Breast epithelium (tissue), 4 donors: ENCODE measurements at regions not wholly inside any gene's neighbourhood (a gene's known extent, or its start where the extent isn't known, plus 50 kb on each side); places are given as distances from the start of the nearest gene placed in this dataset.

Source experiments
- DNase-seq, 2 donors: peaks; one replicate each; pipeline ENCODE4 v3.0.0-alpha.2; 2019; ENCODE audit warnings: low spot score in 2 of 2
- H3K27ac ChIP-seq, 2 donors: fragments of 200-600 bp; sonication (generic) in 1 of 2; one replicate each; pipeline ENCODE4 v1.5.1; 2016 to 2019; ENCODE audit warnings: mild to moderate bottlenecking in 1 of 2
- H3K27me3 ChIP-seq, 2 donors: fragments of 200-600 bp; sonication (generic) in 1 of 2; one replicate each; pipeline versions ENCODE4 v1.5.1 to v1.6.0; 2017 to 2019; ENCODE audit warnings: control low read depth in 1 of 2, mild to moderate bottlenecking in 1 of 2
- H3K36me3 ChIP-seq: fragments of 200-600 bp; one replicate; pipeline ENCODE4 v1.5.1; 2019
- H3K4me1 ChIP-seq, 2 donors: fragments of 200-600 bp; sonication (generic); one replicate each; pipeline ENCODE4 v1.5.1; 2016 to 2019; ENCODE audit warnings: control low read depth in 1 of 2
- H3K4me3 ChIP-seq, 3 donors: fragments of 200-600 bp; sonication (generic); 1 replicate in 2 of 3; 2 replicates in 1 of 3; pipeline ENCODE4 v1.5.1; 2016 to 2019; ENCODE audit warnings: mild to moderate bottlenecking in 3 of 3, moderate library complexity in 2 of 3
- H3K9me3 ChIP-seq, 2 donors: fragments of 200-600 bp; sonication (generic) in 1 of 2; one replicate each; pipeline ENCODE4 v1.5.1; 2016 to 2019; ENCODE audit warnings: control low read depth in 1 of 2
- POLR2A ChIP-seq: fragments of 450-650 bp; IDR thresholded peaks from one replicate; pipeline ENCODE4 v1.6.1; 2016; ENCODE audit warnings: antibody characterized with exemption, mild to moderate bottlenecking, moderate library complexity
- POLR2AphosphoS5 ChIP-seq, 3 donors: sonication (generic); formaldehyde crosslinking; IDR thresholded peaks; one replicate each; pipeline ENCODE4 v1.6.1; 2017; ENCODE audit warnings: antibody characterized with exemption in 3 of 3
- intact Hi-C: fragments of 100-400 bp; cut with DNase I; formaldehyde crosslinking; loops from one replicate; pipeline ENCODE4 v1.15.1; 2023; ENCODE audit warnings: low total_unique reads
- TF ChIP-seq, protein P1 (sequence below), 3 donors: fragments of 450-650 bp; IDR thresholded peaks; one replicate each; pipeline ENCODE4 v1.5.1; 2016 to 2017; ENCODE audit warnings: antibody characterized with exemption in 3 of 3, mild to moderate bottlenecking in 3 of 3, moderate library complexity in 3 of 3

DNA sequence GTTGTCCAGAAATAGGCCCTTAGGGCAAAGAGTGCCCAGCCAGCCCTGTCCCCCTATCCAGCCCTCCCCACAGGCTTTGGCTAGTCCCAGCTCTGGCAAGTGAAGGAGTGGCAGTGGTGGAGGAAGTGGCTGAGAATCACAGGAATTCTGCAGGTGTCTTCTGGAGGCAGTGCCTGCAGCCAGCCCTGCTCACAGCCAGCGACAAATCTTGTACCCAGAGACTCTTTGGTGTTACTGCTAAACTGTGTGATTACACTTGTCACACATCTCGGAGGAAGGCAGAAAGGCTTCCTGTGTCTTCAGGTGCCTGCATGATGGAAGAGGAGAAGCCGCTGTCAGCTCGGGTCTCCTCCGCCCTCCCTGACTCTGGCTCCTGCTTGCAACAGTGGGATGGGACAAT lies 71.6 kb upstream of the GRIK3 start:
- DNase-seq, result no peak
- Histone ChIP-seq H3K27ac (no peak overlapping the region), H3K9me3 (no peaks in the 10 kb centered on the region), H3K4me1 (no peaks in the 10 kb centered on the region), H3K4me3 (no peak overlapping the region), H3K27me3 (peaks cover 0 to 13% of the 10 kb centered on the region in 2 donors), H3K36me3 (no peaks in the 10 kb centered on the region)
- TF ChIP-seq, protein P1, sequence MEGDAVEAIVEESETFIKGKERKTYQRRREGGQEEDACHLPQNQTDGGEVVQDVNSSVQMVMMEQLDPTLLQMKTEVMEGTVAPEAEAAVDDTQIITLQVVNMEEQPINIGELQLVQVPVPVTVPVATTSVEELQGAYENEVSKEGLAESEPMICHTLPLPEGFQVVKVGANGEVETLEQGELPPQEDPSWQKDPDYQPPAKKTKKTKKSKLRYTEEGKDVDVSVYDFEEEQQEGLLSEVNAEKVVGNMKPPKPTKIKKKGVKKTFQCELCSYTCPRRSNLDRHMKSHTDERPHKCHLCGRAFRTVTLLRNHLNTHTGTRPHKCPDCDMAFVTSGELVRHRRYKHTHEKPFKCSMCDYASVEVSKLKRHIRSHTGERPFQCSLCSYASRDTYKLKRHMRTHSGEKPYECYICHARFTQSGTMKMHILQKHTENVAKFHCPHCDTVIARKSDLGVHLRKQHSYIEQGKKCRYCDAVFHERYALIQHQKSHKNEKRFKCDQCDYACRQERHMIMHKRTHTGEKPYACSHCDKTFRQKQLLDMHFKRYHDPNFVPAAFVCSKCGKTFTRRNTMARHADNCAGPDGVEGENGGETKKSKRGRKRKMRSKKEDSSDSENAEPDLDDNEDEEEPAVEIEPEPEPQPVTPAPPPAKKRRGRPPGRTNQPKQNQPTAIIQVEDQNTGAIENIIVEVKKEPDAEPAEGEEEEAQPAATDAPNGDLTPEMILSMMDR (IDR thresholded peaks at IDR 0.05), result no peak
- intact Hi-C loops, result no loop called here

DNA sequence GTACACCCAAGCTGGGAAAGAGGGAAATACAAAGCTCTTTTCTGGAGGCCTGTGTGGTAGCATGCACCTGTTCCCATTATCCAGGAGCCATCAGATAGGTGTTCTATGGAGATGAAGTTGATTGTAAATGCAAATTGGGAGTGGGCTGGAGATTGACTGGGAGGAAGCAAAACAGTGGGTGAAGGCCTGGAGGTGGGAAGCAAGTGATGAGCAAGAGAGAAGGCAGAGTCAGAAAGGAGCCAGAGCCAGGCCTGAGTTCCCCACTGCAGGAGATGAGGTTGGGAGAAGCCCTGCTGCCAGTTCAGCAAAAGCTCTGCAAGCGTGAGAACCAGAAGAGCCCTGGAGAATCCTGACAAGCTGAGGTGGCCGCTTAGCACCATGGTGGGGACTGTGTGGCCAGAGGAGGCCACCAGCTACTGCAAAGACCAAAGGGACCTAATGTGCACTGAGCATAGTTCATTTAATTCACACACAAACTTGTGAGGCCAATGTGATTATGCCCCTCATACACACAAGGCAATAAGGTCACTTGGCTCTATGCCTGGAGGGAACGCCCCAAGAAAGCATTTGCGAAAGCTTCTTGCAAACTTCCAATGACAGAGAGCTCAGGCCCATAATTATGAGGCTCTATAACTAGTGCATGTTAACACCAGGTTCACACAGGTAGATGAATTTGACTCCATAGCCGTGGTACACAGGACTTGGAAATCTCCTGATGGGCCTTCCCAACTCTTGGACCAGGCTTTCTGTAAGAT lies 73.0 kb upstream of the GRIK3 start:
- Histone ChIP-seq H3K4me1 (no peaks in the 10 kb centered on the region), H3K4me3 (no peak overlapping the region), H3K27me3 (peaks cover 0 to 8% of the 10 kb centered on the region in 2 donors), H3K36me3 (no peaks in the 10 kb centered on the region), H3K9me3 (no peaks in the 10 kb centered on the region), H3K27ac (no peak overlapping the region)
- TF ChIP-seq POLR2A (no peak), POLR2AphosphoS5 (IDR thresholded peaks at IDR 0.05) (no peak)
- TF ChIP-seq, protein P1 (IDR thresholded peaks at IDR 0.05), result no peak
- intact Hi-C loops, result no loop called here
- DNase-seq, result no peak

DNA sequence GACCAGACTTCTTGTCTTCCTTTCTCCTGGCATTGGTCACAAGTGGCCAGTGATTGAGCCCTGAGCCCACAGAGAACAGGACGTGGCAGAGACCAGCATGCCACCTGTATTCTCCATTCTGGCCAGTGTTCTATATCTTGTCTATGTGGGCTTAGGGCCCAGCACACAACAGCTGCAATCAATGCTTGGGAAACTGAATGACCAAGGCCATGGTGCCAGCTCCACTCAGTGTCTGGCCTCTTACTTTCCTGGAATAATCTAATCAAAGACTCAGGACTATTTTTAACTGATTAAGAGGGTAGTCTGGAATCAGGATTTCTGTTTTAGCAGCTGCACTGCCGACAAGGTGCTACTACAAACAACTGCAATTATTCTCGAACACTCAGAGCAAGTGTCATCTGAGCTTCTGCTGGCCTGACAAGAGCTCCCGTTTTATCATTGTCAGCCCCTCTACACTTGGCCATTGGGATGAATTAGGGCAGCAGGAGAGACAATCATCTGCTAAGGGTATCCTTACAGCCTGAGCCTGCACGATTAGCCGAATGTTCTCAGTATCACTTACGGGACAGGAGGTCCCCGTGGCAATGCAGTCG lies 74.4 kb upstream of the GRIK3 start:
- DNase-seq, result no peak
- no peak overlapping the region for H3K27ac ChIP-seq
- TF ChIP-seq, protein P1 (IDR thresholded peaks at IDR 0.05), result no peak
- TF ChIP-seq POLR2AphosphoS5 (IDR thresholded peaks at IDR 0.05) (no peak), POLR2A (no peak)
- peaks cover 0 to 8% of the 10 kb centered on the region in 2 donors for H3K27me3 ChIP-seq
- no peaks in the 10 kb centered on the region for H3K4me1 ChIP-seq
- H3K9me3 ChIP-seq, result no peaks in the 10 kb centered on the region
- intact Hi-C loops, result no loop called here
- no peak overlapping the region for H3K4me3 ChIP-seq
- H3K36me3 ChIP-seq, result no peaks in the 10 kb centered on the region

DNA sequence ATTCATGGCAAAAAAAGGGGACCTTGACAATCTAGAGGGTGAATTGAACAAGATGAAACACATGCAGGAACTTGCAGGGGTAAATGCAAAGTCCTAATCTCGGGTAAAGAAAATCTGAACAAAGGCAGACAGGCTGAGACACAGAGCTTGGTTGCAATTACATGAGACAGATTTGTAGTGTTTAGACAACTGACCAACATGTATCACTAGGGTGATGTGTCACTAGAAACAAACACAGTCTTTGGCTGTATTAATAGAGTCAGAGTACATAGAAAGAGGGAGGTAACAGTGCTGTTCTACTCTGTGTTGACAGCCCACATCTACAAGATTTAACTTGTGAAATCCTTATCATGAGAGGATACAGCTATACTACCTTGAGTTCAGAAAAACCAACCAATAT lies 78.1 kb upstream of the GRIK3 start:
- intact Hi-C loops, result no loop called here
- no peaks in the 10 kb centered on the region for H3K9me3 ChIP-seq
- peaks cover 0 to 8% of the 10 kb centered on the region in 2 donors for H3K27me3 ChIP-seq
- no peak overlapping the region for H3K27ac ChIP-seq
- H3K4me3 ChIP-seq, result no peak overlapping the region
- H3K4me1 ChIP-seq, result no peaks in the 10 kb centered on the region
- no peak for DNase-seq
- TF ChIP-seq, protein P1 (IDR thresholded peaks at IDR 0.05), result no peak
- TF ChIP-seq POLR2A (no peak), POLR2AphosphoS5 (IDR thresholded peaks at IDR 0.05) (no peak)
- H3K36me3 ChIP-seq, result no peaks in the 10 kb centered on the region

DNA sequence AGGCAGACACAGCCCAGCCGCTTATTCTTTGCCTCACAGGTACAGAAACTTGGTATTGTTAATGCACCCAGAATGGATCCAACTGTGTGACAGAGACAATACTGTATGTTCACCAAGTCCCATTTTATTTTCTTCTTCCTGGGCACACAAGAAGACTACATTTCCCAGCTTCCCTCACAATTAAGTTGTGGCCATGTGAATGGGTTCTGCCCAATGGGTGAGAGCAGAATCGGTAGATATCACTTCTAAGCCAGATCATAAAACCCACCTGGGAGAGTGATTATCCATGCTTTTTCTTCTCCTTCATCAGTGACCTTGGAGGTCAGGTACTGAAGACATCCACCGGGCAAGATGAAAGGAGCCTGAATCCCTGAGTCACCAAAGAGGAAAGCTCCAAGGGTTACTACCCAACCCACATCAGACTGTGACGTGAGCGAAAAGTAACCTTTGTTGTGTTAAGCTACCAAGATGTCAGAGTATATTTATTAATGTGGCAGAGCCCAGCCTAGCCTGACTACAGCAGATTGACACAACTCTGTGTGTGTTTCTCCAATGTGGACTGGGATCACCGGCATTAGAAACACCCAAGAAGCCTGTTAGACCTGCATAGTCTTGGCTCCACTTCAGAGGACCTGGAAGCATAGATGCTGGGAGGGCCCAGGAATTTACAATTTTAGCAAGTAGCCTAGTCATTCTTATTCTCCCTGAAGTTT lies 79.1 kb upstream of the GRIK3 start:
- no peak for DNase-seq
- Histone ChIP-seq H3K4me1 (no peaks in the 10 kb centered on the region), H3K36me3 (no peaks in the 10 kb centered on the region), H3K27me3 (peaks cover 0 to 8% of the 10 kb centered on the region in 2 donors), H3K4me3 (no peak overlapping the region), H3K27ac (no peak overlapping the region), H3K9me3 (no peaks in the 10 kb centered on the region)
- intact Hi-C loops, result no loop called here
- TF ChIP-seq POLR2AphosphoS5 (IDR thresholded peaks at IDR 0.05), result no peak
